ENCODE measurements at regions not wholly inside any gene's neighbourhood (a gene's known extent, or its start where the extent isn't known, plus 50 kb on each side); places are given as distances from the start of the nearest gene placed in this dataset.

- TF ChIP-seq, protein P1, sequence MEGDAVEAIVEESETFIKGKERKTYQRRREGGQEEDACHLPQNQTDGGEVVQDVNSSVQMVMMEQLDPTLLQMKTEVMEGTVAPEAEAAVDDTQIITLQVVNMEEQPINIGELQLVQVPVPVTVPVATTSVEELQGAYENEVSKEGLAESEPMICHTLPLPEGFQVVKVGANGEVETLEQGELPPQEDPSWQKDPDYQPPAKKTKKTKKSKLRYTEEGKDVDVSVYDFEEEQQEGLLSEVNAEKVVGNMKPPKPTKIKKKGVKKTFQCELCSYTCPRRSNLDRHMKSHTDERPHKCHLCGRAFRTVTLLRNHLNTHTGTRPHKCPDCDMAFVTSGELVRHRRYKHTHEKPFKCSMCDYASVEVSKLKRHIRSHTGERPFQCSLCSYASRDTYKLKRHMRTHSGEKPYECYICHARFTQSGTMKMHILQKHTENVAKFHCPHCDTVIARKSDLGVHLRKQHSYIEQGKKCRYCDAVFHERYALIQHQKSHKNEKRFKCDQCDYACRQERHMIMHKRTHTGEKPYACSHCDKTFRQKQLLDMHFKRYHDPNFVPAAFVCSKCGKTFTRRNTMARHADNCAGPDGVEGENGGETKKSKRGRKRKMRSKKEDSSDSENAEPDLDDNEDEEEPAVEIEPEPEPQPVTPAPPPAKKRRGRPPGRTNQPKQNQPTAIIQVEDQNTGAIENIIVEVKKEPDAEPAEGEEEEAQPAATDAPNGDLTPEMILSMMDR (IDR thresholded peaks at IDR 0.05) = no peak
- TF ChIP-seq POLR2A (IDR thresholded peaks at IDR 0.05) = no peak
Measured at GRCh38 chr3:193815246-193816027, 222.4 kb downstream of the OPA1 start.

Data from esophagus squamous epithelium (tissue), 4 donors.